Brain microvascular endothelial cell (primary cell): ENCODE measurements at regions not wholly inside any gene's neighbourhood (a gene's known extent, or its start where the extent isn't known, plus 50 kb on each side); places are given as distances from the start of the nearest gene placed in this dataset.
A peak's percentile ranks its signal among the peaks of the same experiment; 100 is the strongest.

Source experiments
- DNase-seq: peaks from one replicate; pipeline ENCODE4 v3.0.0-alpha.2; 2020
- H3K27ac ChIP-seq: fragments of 250-450 bp; sonication (Bioruptor Pico); 2 replicates; pipeline ENCODE4 v1.5.1; 2020; ENCODE audit warnings: mild to moderate bottlenecking, moderate library complexity
- H3K27me3 ChIP-seq: fragments of 250-450 bp; sonication (Bioruptor Pico); replicated peaks from 2 replicates; pipeline ENCODE4 v1.5.1; 2020; ENCODE audit warnings: mild to moderate bottlenecking
- H3K36me3 ChIP-seq: fragments of 250-450 bp; sonication (Bioruptor Pico); replicated peaks from 2 replicates; pipeline ENCODE4 v1.5.1; 2020; ENCODE audit warnings: mild to moderate bottlenecking
- H3K4me3 ChIP-seq: 2 replicates; pipeline ENCODE4 v1.5.1; 2011; ENCODE audit warnings: low read depth, mild to moderate bottlenecking, control low read depth, low read length, moderate library complexity
- in situ Hi-C: cut with HindIII; loops from 2 replicates; pipeline ENCODE4 v1.10.0; 2017; ENCODE audit warnings: low sequenced_read_pairs, low pct_ligation_motif_present
- TF ChIP-seq, protein P1 (sequence below): IDR thresholded peaks from 2 replicates; pipeline ENCODE4 v1.5.1; 2011; ENCODE audit warnings: low read depth, mild to moderate bottlenecking, moderate library complexity, low read length, control low read depth, inconsistent platforms; ENCODE audit errors: missing control alignments

- in situ Hi-C loops = no loop called here
- Histone ChIP-seq H3K36me3 (no peaks in the 10 kb centered on the region), H3K4me3 (peak overlapping the region; percentile 20), H3K27ac (peak overlapping the region; percentile 15), H3K27me3 (no peaks in the 10 kb centered on the region)
- TF ChIP-seq, protein P1, sequence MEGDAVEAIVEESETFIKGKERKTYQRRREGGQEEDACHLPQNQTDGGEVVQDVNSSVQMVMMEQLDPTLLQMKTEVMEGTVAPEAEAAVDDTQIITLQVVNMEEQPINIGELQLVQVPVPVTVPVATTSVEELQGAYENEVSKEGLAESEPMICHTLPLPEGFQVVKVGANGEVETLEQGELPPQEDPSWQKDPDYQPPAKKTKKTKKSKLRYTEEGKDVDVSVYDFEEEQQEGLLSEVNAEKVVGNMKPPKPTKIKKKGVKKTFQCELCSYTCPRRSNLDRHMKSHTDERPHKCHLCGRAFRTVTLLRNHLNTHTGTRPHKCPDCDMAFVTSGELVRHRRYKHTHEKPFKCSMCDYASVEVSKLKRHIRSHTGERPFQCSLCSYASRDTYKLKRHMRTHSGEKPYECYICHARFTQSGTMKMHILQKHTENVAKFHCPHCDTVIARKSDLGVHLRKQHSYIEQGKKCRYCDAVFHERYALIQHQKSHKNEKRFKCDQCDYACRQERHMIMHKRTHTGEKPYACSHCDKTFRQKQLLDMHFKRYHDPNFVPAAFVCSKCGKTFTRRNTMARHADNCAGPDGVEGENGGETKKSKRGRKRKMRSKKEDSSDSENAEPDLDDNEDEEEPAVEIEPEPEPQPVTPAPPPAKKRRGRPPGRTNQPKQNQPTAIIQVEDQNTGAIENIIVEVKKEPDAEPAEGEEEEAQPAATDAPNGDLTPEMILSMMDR = no peak
- peak; percentile 27 for DNase-seq
Observed at GRCh38 chr19:33883859-33884519, 87.3 kb downstream of the KCTD15 start.

DNA sequence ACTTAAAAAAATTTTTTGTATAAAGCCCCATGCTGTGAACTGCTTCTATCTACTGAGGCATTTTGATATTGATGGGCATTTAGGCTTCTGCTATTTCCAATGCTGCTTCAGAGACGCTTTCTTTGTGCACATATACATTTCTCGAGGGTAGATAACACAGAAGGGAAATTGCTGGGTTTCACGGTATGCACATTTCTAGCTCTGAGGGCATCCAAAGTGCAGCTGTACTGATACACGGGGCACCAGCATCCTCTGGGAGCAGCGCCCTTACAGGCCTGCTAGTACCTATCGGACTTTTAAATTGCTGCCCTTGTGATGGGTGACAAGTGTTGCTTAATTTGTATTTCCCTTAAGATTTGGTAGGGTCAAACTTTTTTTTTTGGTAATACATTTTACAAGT is 88.6 kb downstream of the KCTD15 start:
- Histone ChIP-seq H3K27ac (no peak overlapping the region), H3K4me3 (no peak overlapping the region), H3K36me3 (no peaks in the 10 kb centered on the region), H3K27me3 (no peaks in the 10 kb centered on the region)
- TF ChIP-seq, protein P1 = no peak
- DNase-seq = no peak
- in situ Hi-C loops = no loop called here

GRCh38 chr19:33887891-33888290 is 91.2 kb downstream of the KCTD15 start:
- DNase-seq = no peak
- Histone ChIP-seq H3K27ac (no peak overlapping the region), H3K27me3 (no peaks in the 10 kb centered on the region), H3K4me3 (no peak overlapping the region), H3K36me3 (no peaks in the 10 kb centered on the region)
- in situ Hi-C loops = no loop called here
- TF ChIP-seq, protein P1 = no peak

DNA sequence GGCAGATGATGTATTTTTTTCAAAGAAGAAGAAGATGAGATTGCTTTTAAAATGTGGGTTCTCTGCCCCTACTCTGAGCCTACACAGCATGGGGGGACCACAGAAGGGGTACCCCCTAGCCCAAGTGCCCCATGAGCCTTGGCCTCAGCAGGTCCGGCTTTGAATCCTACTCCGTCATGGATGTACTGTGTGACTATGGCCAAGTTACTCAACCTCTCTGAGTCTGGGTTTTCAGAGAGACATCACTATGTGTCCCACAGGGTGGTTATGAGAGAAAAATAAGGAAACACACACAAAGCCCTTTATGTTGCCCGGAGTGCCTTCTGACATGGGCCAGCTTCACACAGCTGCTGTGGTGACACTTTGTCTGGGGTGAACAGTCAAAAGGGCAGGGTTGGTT is 92.0 kb downstream of the KCTD15 start:
- no peak for DNase-seq
- H3K27ac ChIP-seq = no peak overlapping the region
- no peaks in the 10 kb centered on the region for H3K36me3 ChIP-seq
- in situ Hi-C loops = no loop called here
- TF ChIP-seq, protein P1 = no peak
- no peak overlapping the region for H3K4me3 ChIP-seq
- H3K27me3 ChIP-seq = no peaks in the 10 kb centered on the region

DNA sequence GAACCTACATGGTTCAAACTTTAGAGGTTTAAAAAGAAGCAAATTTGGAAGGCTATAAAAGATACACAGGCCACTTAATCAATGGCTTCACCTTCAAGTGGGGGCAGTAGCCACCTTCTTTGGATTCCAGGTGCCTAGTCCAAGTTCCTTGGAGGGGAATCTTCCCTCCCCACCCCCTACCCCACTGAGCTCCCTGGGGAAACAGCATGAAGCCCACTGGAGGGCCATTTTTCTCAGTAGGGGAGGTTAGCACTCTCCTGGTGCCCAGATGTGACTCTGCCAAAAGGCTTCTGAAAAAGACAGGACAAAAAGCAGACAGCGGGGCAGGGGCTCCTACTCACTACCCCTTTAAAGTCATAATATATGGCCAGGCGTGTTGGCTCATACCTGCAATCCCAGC is 93.9 kb downstream of the KCTD15 start:
- Histone ChIP-seq H3K4me3 (no peak overlapping the region), H3K27me3 (no peaks in the 10 kb centered on the region), H3K36me3 (no peaks in the 10 kb centered on the region), H3K27ac (no peak overlapping the region)
- in situ Hi-C loops = no loop called here
- TF ChIP-seq, protein P1 = no peak
- DNase-seq = no peak

DNA sequence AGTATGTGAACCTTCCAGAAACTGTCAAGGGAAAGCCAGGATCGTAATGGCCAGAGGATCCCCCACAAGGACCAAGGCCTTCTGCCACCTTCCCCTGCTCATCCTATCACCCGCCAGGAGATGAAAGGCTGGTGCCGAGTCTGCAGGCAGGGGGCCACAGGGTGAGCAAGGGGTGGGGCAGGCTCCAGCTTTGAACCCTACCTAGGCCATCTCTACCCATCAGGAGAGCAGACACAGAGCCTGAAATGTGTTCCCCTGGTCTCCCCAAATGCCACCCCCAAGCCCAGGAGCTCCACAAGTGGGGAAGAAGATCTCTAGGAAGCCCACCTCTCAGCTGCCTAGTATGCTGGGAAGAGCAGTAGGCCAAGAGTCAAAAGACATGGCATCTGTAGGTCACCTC is 95.1 kb downstream of the KCTD15 start:
- Histone ChIP-seq H3K27ac (no peak overlapping the region), H3K36me3 (no peaks in the 10 kb centered on the region), H3K27me3 (no peaks in the 10 kb centered on the region), H3K4me3 (no peak overlapping the region)
- no peak for DNase-seq
- in situ Hi-C loops = no loop called here
- TF ChIP-seq, protein P1 = no peak
